GM20000 (cell line): ENCODE measurements at regions not wholly inside any gene's neighbourhood (a gene's known extent, or its start where the extent isn't known, plus 50 kb on each side); places are given as distances from the start of the nearest gene placed in this dataset.

Experiments
- DNase-seq: peaks from one replicate; pipeline ENCODE4 v3.0.0; 2012; ENCODE audit warnings: low spot score
- CTCF ChIP-seq: IDR thresholded peaks from 2 replicates; pipeline ENCODE4 v1.5.1; 2012; ENCODE audit warnings: mild to moderate bottlenecking, control low read depth; ENCODE audit errors: extremely low read depth, missing control alignments

- no peak for DNase-seq
- no peak for TF ChIP-seq CTCF
Measured at GRCh38 chr11:115921986-115922385, 417.8 kb upstream of the CADM1 start.

- TF ChIP-seq CTCF, result no peak
- no peak for DNase-seq
Measured at GRCh38 chr11:115921540-115921939, 417.3 kb upstream of the CADM1 start.

- no peak for TF ChIP-seq CTCF
- DNase-seq, result no peak
Measured at GRCh38 chr11:115920841-115921480, 416.7 kb upstream of the CADM1 start.

- no peak for TF ChIP-seq CTCF
Measured at GRCh38 chr11:115920092-115920461, 415.9 kb upstream of the CADM1 start.

GRCh38 chr11:115919341-115920091 lies 415.3 kb upstream of the CADM1 start:
- no peak for TF ChIP-seq CTCF
- DNase-seq, result peak; percentile 54

More at GRCh38 chr11:115920092-115920461, 415.9 kb upstream of the CADM1 start:
- no peak for DNase-seq

- DNase-seq, result no peak
- no peak for TF ChIP-seq CTCF
Measured at GRCh38 chr11:115918576-115918975, 414.4 kb upstream of the CADM1 start.

GRCh38 chr11:115916608-115917007 lies 412.4 kb upstream of the CADM1 start:
- no peak for TF ChIP-seq CTCF
- DNase-seq, result no peak
